ENCODE measurements at regions not wholly inside any gene's neighbourhood (a gene's known extent, or its start where the extent isn't known, plus 50 kb on each side); places are given as distances from the start of the nearest gene placed in this dataset.

- peak overlapping the region in 1 of 3 donors; percentile 44 for H3K27ac ChIP-seq
- TF ChIP-seq CTCF (IDR thresholded peaks at IDR 0.05) (no peak), POLR2A (IDR thresholded peaks at IDR 0.05) (no peak)
- WGBS, 2 donors = 40% methylated on average over 3 of the region's 3 CpGs
- no peak overlapping the region for H3K4me3 ChIP-seq (replicated peaks in 1 of 3)
- H3K27me3 ChIP-seq = no peaks in the 10 kb centered on the region
- H3K4me1 ChIP-seq = peaks cover 3 to 29% of the 10 kb centered on the region in 2 donors
- intact Hi-C loops (cut with DNase I) = no loop called here
- no peaks in the 10 kb centered on the region for H3K9me3 ChIP-seq
- DNase-seq = peak; percentile 75 to 76
- no peaks in the 10 kb centered on the region for H3K36me3 ChIP-seq
These were observed 212.6 kb downstream of the EN1 start for GRCh38 chr2:118634876-118635275.

GRCh38 chr2:118633371-118634018 lies 214.0 kb downstream of the EN1 start:
- Histone ChIP-seq H3K4me1 (peaks cover 3 to 29% of the 10 kb centered on the region in 2 donors), H3K36me3 (no peaks in the 10 kb centered on the region), H3K4me3 (replicated peaks in 1 of 3) (no peak overlapping the region), H3K27me3 (no peaks in the 10 kb centered on the region), H3K9me3 (no peaks in the 10 kb centered on the region), H3K27ac (no peak overlapping the region)
- no peak for DNase-seq
- intact Hi-C loops (cut with DNase I) = no loop called here
- WGBS, 2 donors = 66 to 74% methylated on average over 9 of the region's 9 CpGs
- TF ChIP-seq CTCF (IDR thresholded peaks at IDR 0.05) (no peak), POLR2A (IDR thresholded peaks at IDR 0.05) (no peak)

- DNase-seq = no peak
- Histone ChIP-seq H3K36me3 (no peaks in the 10 kb centered on the region), H3K4me1 (peaks cover 3 to 29% of the 10 kb centered on the region in 2 donors), H3K27ac (no peak overlapping the region), H3K27me3 (no peaks in the 10 kb centered on the region), H3K9me3 (no peaks in the 10 kb centered on the region), H3K4me3 (replicated peaks in 1 of 3) (no peak overlapping the region)
- TF ChIP-seq CTCF (IDR thresholded peaks at IDR 0.05) (no peak), POLR2A (IDR thresholded peaks at IDR 0.05) (no peak)
- WGBS, 2 donors = 84 to 93% methylated on average over 11 of the region's 11 CpGs
- intact Hi-C loops (cut with DNase I) = no loop called here
These were observed 214.5 kb downstream of the EN1 start for GRCh38 chr2:118632921-118633320.

- WGBS, 2 donors = 85 to 87% methylated on average over 3 of the region's 3 CpGs
- Histone ChIP-seq H3K36me3 (no peaks in the 10 kb centered on the region), H3K9me3 (no peaks in the 10 kb centered on the region), H3K4me3 (replicated peaks in 1 of 3) (no peak overlapping the region), H3K4me1 (no peaks in the 10 kb centered on the region), H3K27ac (no peak overlapping the region), H3K27me3 (no peaks in the 10 kb centered on the region)
- no peak for TF ChIP-seq CTCF (IDR thresholded peaks at IDR 0.05)
- TF ChIP-seq POLR2A (IDR thresholded peaks at IDR 0.05) = no peak
- DNase-seq = no peak
- intact Hi-C loops (cut with DNase I) = no loop called here
These were observed 220.3 kb downstream of the EN1 start for GRCh38 chr2:118627156-118627555.

GRCh38 chr2:118622913-118623312 lies 224.5 kb downstream of the EN1 start:
- no peak for DNase-seq
- no peaks in the 10 kb centered on the region for H3K4me1 ChIP-seq
- no peaks in the 10 kb centered on the region for H3K9me3 ChIP-seq
- H3K36me3 ChIP-seq = no peaks in the 10 kb centered on the region
- no peak overlapping the region for H3K27ac ChIP-seq
- intact Hi-C loops (cut with DNase I) = no loop called here
- H3K27me3 ChIP-seq = no peaks in the 10 kb centered on the region
- no peak overlapping the region for H3K4me3 ChIP-seq (replicated peaks in 1 of 3)
- TF ChIP-seq CTCF (IDR thresholded peaks at IDR 0.05) (no peak), POLR2A (IDR thresholded peaks at IDR 0.05) (no peak)
- 83 to 84% methylated on average over 4 of the region's 4 CpGs for WGBS, 2 donors

Measured in thyroid gland (tissue), 4 donors.